ENCODE measurements at regions not wholly inside any gene's neighbourhood (a gene's known extent, or its start where the extent isn't known, plus 50 kb on each side); places are given as distances from the start of the nearest gene placed in this dataset.

- Histone ChIP-seq H3K9me3 (ENCODE audit: low read depth) (no peaks in the 10 kb centered on the region), H3K4me2 (no peak overlapping the region), H3K4me1 (no peaks in the 10 kb centered on the region), H3K27ac (no peak overlapping the region), H4K20me1 (ENCODE audit: low read depth) (no peaks in the 10 kb centered on the region), H3K79me2 (ENCODE audit: low read depth) (no peaks in the 10 kb centered on the region), H3F3A (ENCODE audit: low read depth) (no peaks in the 10 kb centered on the region), H3K36me3 (no peaks in the 10 kb centered on the region), H3K9ac (no peak overlapping the region), H3K27me3 (no peaks in the 10 kb centered on the region), H3K4me3 (no peak overlapping the region), H2AFZ (replicated peaks) (no peak overlapping the region)
- H3K36me3 Mint-ChIP-seq: no peaks in the 10 kb centered on the region
- no peak overlapping the region for H3K27ac Mint-ChIP-seq
- TF ChIP-seq EZH2phosphoT487 (IDR thresholded peaks at IDR 0.05): no peak
- no peak for TF ChIP-seq EZH2 (IDR thresholded peaks at IDR 0.05)
- no peak for TF ChIP-seq CTCF (IDR thresholded peaks at IDR 0.05)
- DNase-seq (ENCODE audit: low spot score): no peak
- H3K4me3 Mint-ChIP-seq: no peak overlapping the region
- H3K27me3 Mint-ChIP-seq (ENCODE audit: insufficient read depth, low read depth): peaks cover 11% of the 10 kb centered on the region
- peaks cover 5% of the 10 kb centered on the region for H3K4me1 Mint-ChIP-seq
- H3K9me3 Mint-ChIP-seq: peaks cover 4% of the 10 kb centered on the region
These were observed 382.2 kb upstream of the CDH6 start for GRCh38 chr5:30811298-30811697.

DNA sequence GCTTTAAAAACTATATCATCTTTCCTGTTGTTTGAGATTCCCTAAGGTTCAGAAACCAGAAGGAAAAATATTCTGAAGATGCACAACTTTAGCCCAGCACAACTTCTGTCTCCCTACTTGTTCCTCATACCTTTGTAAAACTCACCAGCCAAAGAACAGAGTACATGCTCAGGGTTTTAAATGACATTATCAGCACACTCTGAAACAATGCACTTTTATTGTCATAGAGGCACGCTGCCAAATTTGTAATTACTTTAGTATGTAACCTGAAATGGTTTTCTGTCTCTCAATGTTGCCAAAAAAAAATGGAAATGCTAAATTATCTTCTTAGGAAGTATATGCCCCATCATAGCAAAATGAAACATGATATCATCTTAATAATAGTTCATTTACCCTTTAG lies 383.6 kb upstream of the CDH6 start:
- no peak overlapping the region for H3K4me2 ChIP-seq
- no peaks in the 10 kb centered on the region for H3K27me3 ChIP-seq
- no peaks in the 10 kb centered on the region for H3F3A ChIP-seq (ENCODE audit: low read depth)
- no peak overlapping the region for H2AFZ ChIP-seq (replicated peaks)
- no peaks in the 10 kb centered on the region for H4K20me1 ChIP-seq (ENCODE audit: low read depth)
- no peak for TF ChIP-seq EZH2 (IDR thresholded peaks at IDR 0.05)
- no peak for TF ChIP-seq CTCF (IDR thresholded peaks at IDR 0.05)
- TF ChIP-seq EZH2phosphoT487 (IDR thresholded peaks at IDR 0.05): no peak
- Mint-ChIP-seq H3K36me3 (no peaks in the 10 kb centered on the region), H3K27me3 (ENCODE audit: insufficient read depth, low read depth) (peaks cover 9% of the 10 kb centered on the region), H3K4me1 (peaks cover 5% of the 10 kb centered on the region), H3K27ac (no peak overlapping the region), H3K9me3 (peaks cover under 1% of the 10 kb centered on the region), H3K4me3 (no peak overlapping the region)
- no peak overlapping the region for H3K9ac ChIP-seq
- no peaks in the 10 kb centered on the region for H3K79me2 ChIP-seq (ENCODE audit: low read depth)
- H3K9me3 ChIP-seq (ENCODE audit: low read depth): no peaks in the 10 kb centered on the region
- no peaks in the 10 kb centered on the region for H3K36me3 ChIP-seq
- H3K4me3 ChIP-seq: no peak overlapping the region
- no peak for DNase-seq (ENCODE audit: low spot score)
- no peaks in the 10 kb centered on the region for H3K4me1 ChIP-seq
- H3K27ac ChIP-seq: no peak overlapping the region

GRCh38 chr5:30808996-30809395 lies 384.5 kb upstream of the CDH6 start:
- Histone ChIP-seq H3K4me3 (no peak overlapping the region), H3K4me2 (no peak overlapping the region), H3K9me3 (ENCODE audit: low read depth) (no peaks in the 10 kb centered on the region), H3K27ac (no peak overlapping the region), H3K36me3 (no peaks in the 10 kb centered on the region), H2AFZ (replicated peaks) (no peak overlapping the region), H3K79me2 (ENCODE audit: low read depth) (no peaks in the 10 kb centered on the region), H3K4me1 (no peaks in the 10 kb centered on the region), H3K27me3 (no peaks in the 10 kb centered on the region), H3F3A (ENCODE audit: low read depth) (no peaks in the 10 kb centered on the region), H4K20me1 (ENCODE audit: low read depth) (no peaks in the 10 kb centered on the region), H3K9ac (no peak overlapping the region)
- Mint-ChIP-seq H3K27ac (no peak overlapping the region), H3K36me3 (no peaks in the 10 kb centered on the region), H3K9me3 (no peaks in the 10 kb centered on the region), H3K4me3 (no peak overlapping the region), H3K27me3 (ENCODE audit: insufficient read depth, low read depth) (peaks cover 12% of the 10 kb centered on the region), H3K4me1 (peaks cover 10% of the 10 kb centered on the region)
- DNase-seq (ENCODE audit: low spot score): peak; percentile 44
- no peak for TF ChIP-seq EZH2 (IDR thresholded peaks at IDR 0.05)
- TF ChIP-seq EZH2phosphoT487 (IDR thresholded peaks at IDR 0.05): no peak
- TF ChIP-seq CTCF (IDR thresholded peaks at IDR 0.05): no peak
